Cardiac muscle cell (in vitro differentiated cells and primary cell): ENCODE measurements at regions not wholly inside any gene's neighbourhood (a gene's known extent, or its start where the extent isn't known, plus 50 kb on each side); places are given as distances from the start of the nearest gene placed in this dataset.
"Not testable (repeated sequence)": the region's sequence is repeated elsewhere in the genome, so short reads cannot be mapped to it uniquely, and the experiment has no call there.

Source experiments
- DNase-seq, 2 donors: peaks; one replicate each; pipeline versions ENCODE4 v3.0.0 to v3.0.0-alpha.2; 2010 to 2017; ENCODE audit warnings: low read depth in 1 of 2, low spot score in 1 of 2
- H3K27ac ChIP-seq: fragments of 200-600 bp; sonication (generic); 2 replicates; pipeline ENCODE4 v1.5.1; 2016
- H3K27me3 ChIP-seq: fragments of 200-600 bp; sonication (generic); 2 replicates; pipeline ENCODE4 v1.6.0; 2016; ENCODE audit warnings: control low read depth
- H3K36me3 ChIP-seq: fragments of 200-600 bp; sonication (generic); 2 replicates; pipeline ENCODE4 v1.5.1; 2016; ENCODE audit warnings: control low read depth
- H3K4me1 ChIP-seq: fragments of 200-600 bp; sonication (generic); 2 replicates; pipeline ENCODE4 v1.8.1; 2017; ENCODE audit warnings: low read depth, mild to moderate bottlenecking, mixed run types
- H3K4me3 ChIP-seq: fragments of 200-600 bp; sonication (generic); 2 replicates; pipeline ENCODE4 v1.5.1; 2016; ENCODE audit warnings: mild to moderate bottlenecking
- H3K9me3 ChIP-seq: fragments of 200-600 bp; sonication (generic); 2 replicates; pipeline ENCODE4 v1.5.1; 2017; ENCODE audit warnings: low read depth, mild to moderate bottlenecking, control low read depth
- CTCF ChIP-seq: IDR thresholded peaks from 2 replicates; pipeline ENCODE4 v1.5.1; 2012; ENCODE audit warnings: low read depth, mild to moderate bottlenecking, low read length

GRCh38 chr16:5159537-5159936 is 61.9 kb upstream of the EEF2KMT start:
- H3K36me3 ChIP-seq, H3K27ac ChIP-seq, DNase-seq, H3K4me3 ChIP-seq, H3K27me3 ChIP-seq, H3K4me1 ChIP-seq, H3K9me3 ChIP-seq: not testable (repeated sequence)

- Histone ChIP-seq H3K4me3 (no peak overlapping the region), H3K27ac (no peak overlapping the region), H3K36me3 (no peaks in the 10 kb centered on the region), H3K9me3 (no peaks in the 10 kb centered on the region), H3K27me3 (no peaks in the 10 kb centered on the region), H3K4me1 (no peaks in the 10 kb centered on the region)
- TF ChIP-seq CTCF, result no peak
- no peak for DNase-seq
These were observed 60.9 kb upstream of the EEF2KMT start for GRCh38 chr16:5158494-5158893.

GRCh38 chr16:5156486-5156885 is 58.9 kb upstream of the EEF2KMT start:
- H3K9me3 ChIP-seq, DNase-seq, H3K27ac ChIP-seq, H3K27me3 ChIP-seq, H3K4me1 ChIP-seq, H3K36me3 ChIP-seq, H3K4me3 ChIP-seq: not testable (repeated sequence)

- H3K27me3 ChIP-seq, H3K9me3 ChIP-seq, H3K4me1 ChIP-seq, DNase-seq, H3K36me3 ChIP-seq, H3K4me3 ChIP-seq, H3K27ac ChIP-seq: not testable (repeated sequence)
These were observed 56.4 kb upstream of the EEF2KMT start for GRCh38 chr16:5154006-5154405.

GRCh38 chr16:5151409-5151808 is 53.8 kb upstream of the EEF2KMT start:
- not testable (repeated sequence) for DNase-seq, H3K36me3 ChIP-seq, H3K9me3 ChIP-seq, H3K27me3 ChIP-seq, H3K4me3 ChIP-seq, H3K27ac ChIP-seq, H3K4me1 ChIP-seq
